GM12874 (cell line): ENCODE measurements at regions not wholly inside any gene's neighbourhood (a gene's known extent, or its start where the extent isn't known, plus 50 kb on each side); places are given as distances from the start of the nearest gene placed in this dataset.

Experiments used
- TF ChIP-seq, protein P1 (sequence below): IDR thresholded peaks from 2 replicates; pipeline ENCODE4 v1.5.1; 2011; ENCODE audit warnings: low read depth, mild to moderate bottlenecking, control low read depth, low read length, moderate library complexity; ENCODE audit not compliant: insufficient read depth

GRCh38 chr12:23204933-23205778, 580.2 kb downstream of the ETNK1 start:
- TF ChIP-seq, protein P1, sequence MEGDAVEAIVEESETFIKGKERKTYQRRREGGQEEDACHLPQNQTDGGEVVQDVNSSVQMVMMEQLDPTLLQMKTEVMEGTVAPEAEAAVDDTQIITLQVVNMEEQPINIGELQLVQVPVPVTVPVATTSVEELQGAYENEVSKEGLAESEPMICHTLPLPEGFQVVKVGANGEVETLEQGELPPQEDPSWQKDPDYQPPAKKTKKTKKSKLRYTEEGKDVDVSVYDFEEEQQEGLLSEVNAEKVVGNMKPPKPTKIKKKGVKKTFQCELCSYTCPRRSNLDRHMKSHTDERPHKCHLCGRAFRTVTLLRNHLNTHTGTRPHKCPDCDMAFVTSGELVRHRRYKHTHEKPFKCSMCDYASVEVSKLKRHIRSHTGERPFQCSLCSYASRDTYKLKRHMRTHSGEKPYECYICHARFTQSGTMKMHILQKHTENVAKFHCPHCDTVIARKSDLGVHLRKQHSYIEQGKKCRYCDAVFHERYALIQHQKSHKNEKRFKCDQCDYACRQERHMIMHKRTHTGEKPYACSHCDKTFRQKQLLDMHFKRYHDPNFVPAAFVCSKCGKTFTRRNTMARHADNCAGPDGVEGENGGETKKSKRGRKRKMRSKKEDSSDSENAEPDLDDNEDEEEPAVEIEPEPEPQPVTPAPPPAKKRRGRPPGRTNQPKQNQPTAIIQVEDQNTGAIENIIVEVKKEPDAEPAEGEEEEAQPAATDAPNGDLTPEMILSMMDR, result peak; percentile 61

DNA sequence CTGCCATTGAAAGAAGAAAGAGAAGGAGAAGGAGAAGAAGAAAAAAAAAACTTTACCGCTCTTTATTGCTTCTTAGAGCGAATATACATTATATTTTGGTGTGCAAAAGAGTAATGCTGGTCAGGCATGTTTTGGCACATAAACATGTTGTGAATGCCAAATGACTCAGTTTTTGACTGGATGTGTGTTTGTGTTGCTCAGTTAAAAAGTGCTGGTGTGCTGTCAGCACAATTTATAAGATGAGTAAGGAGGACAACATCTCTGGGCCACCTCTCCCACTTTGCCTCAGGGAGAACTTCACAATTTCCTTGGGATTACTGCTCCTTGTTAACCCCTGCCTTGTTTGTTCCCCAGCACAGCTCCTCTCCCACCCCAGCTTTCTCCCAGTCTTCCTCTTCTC, 584.8 kb downstream of the ETNK1 start:
- TF ChIP-seq, protein P1, result no peak

GRCh38 chr12:23210573-23210972, 585.6 kb downstream of the ETNK1 start:
- TF ChIP-seq, protein P1, result no peak

GRCh38 chr12:23211384-23212320, 586.7 kb downstream of the ETNK1 start:
- TF ChIP-seq, protein P1, result no peak

GRCh38 chr12:23217158-23217557, 592.2 kb downstream of the ETNK1 start:
- TF ChIP-seq, protein P1, result no peak

DNA sequence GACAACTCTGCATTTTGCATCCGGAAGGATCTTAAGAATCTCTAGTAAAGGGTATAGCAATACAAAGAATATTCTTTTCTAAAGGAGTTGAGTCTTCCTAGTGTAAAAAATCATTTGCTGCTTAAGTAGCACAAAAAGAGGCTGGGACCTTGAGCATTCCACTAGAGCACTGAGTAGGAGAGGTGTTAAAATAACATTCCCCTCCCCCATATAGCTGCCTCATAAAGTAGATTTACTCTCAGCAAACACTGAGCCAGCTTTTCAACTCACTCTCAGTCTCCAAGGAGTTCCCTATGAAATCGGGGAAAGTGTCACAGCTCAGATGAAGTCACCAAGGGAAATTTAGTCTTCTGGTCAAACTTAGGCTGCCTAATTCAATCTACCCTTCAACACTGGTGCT, 592.7 kb downstream of the ETNK1 start:
- TF ChIP-seq, protein P1, result no peak

DNA sequence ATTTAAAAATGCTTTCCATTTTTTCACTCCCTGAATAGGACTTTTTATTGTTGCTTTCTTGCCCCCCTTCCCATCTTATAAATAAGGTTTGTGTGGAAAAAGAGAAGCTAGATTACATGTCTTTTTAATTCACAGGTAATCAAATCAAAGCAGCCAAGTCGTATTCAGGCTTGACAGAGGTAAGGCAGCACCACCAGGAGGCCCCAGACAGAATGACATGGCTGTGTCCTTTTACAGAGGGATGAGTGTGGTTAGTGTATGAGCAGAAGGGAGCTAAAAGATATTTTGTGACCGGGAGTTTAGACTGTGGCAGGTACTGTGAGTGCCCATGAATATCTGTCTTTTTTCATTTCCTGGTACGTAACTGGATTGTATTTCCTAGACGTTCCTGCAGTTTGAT, 596.1 kb downstream of the ETNK1 start:
- TF ChIP-seq, protein P1, result peak; percentile 18; the same call in 1 of the 2 replicates
